Naive B cell (primary cell): ENCODE measurements at regions not wholly inside any gene's neighbourhood (a gene's known extent, or its start where the extent isn't known, plus 50 kb on each side); places are given as distances from the start of the nearest gene placed in this dataset.

Experiments
- ATAC-seq, 2 donors: fragments of 150-1000 bp; cut with Tn5 transposase; 2 replicates each; pipeline ENCODE4 v1.10.0; 2021; ENCODE audit warnings: low read depth in 2 of 2, mild to moderate bottlenecking in 2 of 2, moderate library complexity in 2 of 2
- DNase-seq: peaks from one replicate; pipeline ENCODE4 v3.0.0; 2022
- H3K27ac Mint-ChIP-seq, 6 donors: one replicate each; pipeline ENCODE4 v1.8.0; 2020 to 2022; ENCODE audit warnings: mild to moderate bottlenecking in 6 of 6, mixed read lengths in 6 of 6, moderate library complexity in 5 of 6, inconsistent platforms in 2 of 6
- H3K27me3 Mint-ChIP-seq, 3 donors: one replicate each; pipeline ENCODE4 v1.8.0; 2021 to 2022; ENCODE audit warnings: mixed read lengths in 3 of 3, mild to moderate bottlenecking in 1 of 3
- H3K36me3 Mint-ChIP-seq, 2 donors: one replicate each; pipeline ENCODE4 v1.8.0; 2020 to 2022; ENCODE audit warnings: mixed read lengths in 2 of 2, inconsistent platforms in 1 of 2, mild to moderate bottlenecking in 1 of 2
- H3K4me1 Mint-ChIP-seq, 3 donors: one replicate each; pipeline ENCODE4 v1.8.0; 2020 to 2022; ENCODE audit warnings: mixed read lengths in 3 of 3, inconsistent platforms in 1 of 3, mild to moderate bottlenecking in 1 of 3, moderate library complexity in 1 of 3
- H3K4me3 Mint-ChIP-seq, 8 donors: one replicate each; pipeline ENCODE4 v1.8.0; 2020 to 2022; ENCODE audit warnings: mild to moderate bottlenecking in 8 of 8, mixed read lengths in 8 of 8, moderate library complexity in 8 of 8, inconsistent platforms in 2 of 8
- H3K9me3 Mint-ChIP-seq, 7 donors: one replicate each; pipeline ENCODE4 v1.8.0; 2020 to 2022; ENCODE audit warnings: mixed read lengths in 7 of 7, mild to moderate bottlenecking in 5 of 7, inconsistent platforms in 2 of 7, moderate library complexity in 1 of 7

DNA sequence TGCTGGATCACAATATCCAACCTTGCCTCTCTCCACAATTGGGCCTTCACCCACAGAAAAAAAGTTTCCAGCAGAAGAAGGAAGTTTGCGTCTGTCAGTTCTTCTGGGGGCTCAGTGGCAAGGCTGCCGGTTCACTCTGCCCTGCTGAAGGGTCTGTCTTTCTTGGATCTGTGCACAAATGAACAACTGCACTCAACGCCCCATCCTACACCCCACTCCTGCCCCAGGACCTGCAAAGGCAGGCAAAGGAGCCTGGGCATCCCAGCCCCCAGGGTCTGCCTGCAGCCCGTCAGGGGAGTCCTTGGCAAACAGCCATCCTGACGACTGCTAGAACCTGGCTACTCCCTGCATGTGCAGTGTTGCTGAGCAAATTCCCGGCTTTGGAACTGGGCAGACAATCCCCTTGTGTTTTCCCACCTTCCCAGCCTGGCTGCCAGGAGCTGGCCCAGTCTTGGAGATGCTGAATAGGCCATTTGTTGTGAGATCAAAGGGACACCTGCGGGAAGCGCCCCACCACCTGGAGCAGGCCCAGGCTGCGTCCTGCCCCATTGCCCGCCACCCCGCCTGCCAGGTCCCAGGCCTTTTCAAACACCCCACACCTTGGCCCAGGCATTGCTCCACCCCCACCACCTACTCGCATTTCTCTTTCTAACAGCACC lies 311.9 kb downstream of the BCL11B start:
- Mint-ChIP-seq H3K27me3 (no peaks in the 10 kb centered on the region), H3K27ac (no peak overlapping the region), H3K4me3 (no peak overlapping the region), H3K9me3 (peaks cover 0 to 11% (median 0%) of the 10 kb centered on the region in 7 donors), H3K4me1 (no peaks in the 10 kb centered on the region), H3K36me3 (no peaks in the 10 kb centered on the region)
- DNase-seq: no peak
- ATAC-seq: no peak

DNA sequence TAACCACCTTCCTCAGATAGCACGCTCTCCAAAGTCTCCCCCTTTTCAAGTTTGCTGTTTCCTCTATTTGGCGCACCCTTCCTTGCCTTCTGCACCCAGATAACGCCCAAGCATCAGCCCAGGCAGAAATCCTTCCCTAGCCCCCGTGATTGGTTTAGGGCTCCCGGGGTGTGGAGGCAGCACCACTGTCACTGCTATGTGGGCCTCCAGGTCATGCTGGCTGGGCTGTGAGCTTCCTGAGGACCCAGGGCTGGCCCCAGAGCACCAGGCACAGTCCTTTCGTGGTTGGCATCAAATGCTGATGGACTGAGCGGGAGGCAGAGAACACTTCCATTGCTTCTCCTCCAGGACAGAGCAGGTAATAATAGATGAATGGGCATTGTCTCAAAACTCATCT lies 311.4 kb downstream of the BCL11B start:
- Mint-ChIP-seq H3K36me3 (no peaks in the 10 kb centered on the region), H3K4me1 (no peaks in the 10 kb centered on the region), H3K27me3 (no peaks in the 10 kb centered on the region), H3K9me3 (peaks cover 0 to 15% (median 0%) of the 10 kb centered on the region in 7 donors), H3K27ac (no peak overlapping the region), H3K4me3 (no peak overlapping the region)
- ATAC-seq: no peak
- no peak for DNase-seq

DNA sequence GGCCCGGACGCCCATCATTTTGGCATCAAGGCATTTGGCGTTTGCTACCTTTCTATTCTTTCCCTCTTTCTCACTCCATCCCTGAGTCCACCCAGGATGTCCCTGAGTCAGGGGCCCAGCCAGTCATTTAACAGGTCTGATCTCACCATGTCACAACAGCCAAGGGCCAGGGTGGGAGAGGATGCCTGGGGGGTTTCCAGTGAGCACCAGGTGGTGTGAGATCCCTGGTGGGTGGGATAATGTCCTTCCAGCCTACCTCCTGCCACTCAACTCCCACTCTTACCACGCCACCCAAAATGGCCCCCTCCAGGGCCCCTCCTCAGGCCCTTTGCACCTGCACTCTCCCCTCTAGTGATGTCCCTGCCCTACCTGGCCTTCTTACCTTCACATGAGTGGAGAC lies 310.8 kb downstream of the BCL11B start:
- DNase-seq (no peak), ATAC-seq (no peak)
- no peaks in the 10 kb centered on the region for H3K27me3 Mint-ChIP-seq
- H3K9me3 Mint-ChIP-seq: peaks cover 0 to 10% (median 0%) of the 10 kb centered on the region in 7 donors
- no peak overlapping the region for H3K27ac Mint-ChIP-seq
- H3K36me3 Mint-ChIP-seq: no peaks in the 10 kb centered on the region
- no peaks in the 10 kb centered on the region for H3K4me1 Mint-ChIP-seq
- no peak overlapping the region for H3K4me3 Mint-ChIP-seq

DNA sequence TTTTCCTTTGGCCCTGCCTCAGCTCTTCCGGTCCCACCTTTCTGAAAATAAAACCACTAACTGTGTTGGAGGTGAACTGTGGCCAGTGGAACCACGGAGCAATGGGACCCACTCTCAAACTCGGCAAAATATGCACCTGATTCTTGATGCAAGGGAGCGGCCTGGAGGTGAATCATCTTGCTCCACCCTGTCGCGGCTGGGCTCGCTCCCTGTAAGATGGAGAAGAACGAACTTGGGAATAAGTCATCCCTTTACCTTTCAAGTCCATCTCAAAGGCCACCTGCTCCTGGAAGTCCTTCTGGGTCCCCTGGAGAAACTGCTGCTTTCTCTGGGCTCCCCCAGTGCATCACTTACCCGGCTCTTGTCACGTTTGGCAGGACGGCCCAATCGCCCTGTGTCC lies 309.9 kb downstream of the BCL11B start:
- peak overlapping the region in 1 of 8 donors; percentile 15 for H3K4me3 Mint-ChIP-seq
- no peak overlapping the region for H3K27ac Mint-ChIP-seq
- H3K36me3 Mint-ChIP-seq: no peaks in the 10 kb centered on the region
- H3K27me3 Mint-ChIP-seq: no peaks in the 10 kb centered on the region
- H3K9me3 Mint-ChIP-seq: peaks cover 0 to 10% (median 2%) of the 10 kb centered on the region in 7 donors
- DNase-seq (no peak), ATAC-seq (no peak)
- no peaks in the 10 kb centered on the region for H3K4me1 Mint-ChIP-seq

DNA sequence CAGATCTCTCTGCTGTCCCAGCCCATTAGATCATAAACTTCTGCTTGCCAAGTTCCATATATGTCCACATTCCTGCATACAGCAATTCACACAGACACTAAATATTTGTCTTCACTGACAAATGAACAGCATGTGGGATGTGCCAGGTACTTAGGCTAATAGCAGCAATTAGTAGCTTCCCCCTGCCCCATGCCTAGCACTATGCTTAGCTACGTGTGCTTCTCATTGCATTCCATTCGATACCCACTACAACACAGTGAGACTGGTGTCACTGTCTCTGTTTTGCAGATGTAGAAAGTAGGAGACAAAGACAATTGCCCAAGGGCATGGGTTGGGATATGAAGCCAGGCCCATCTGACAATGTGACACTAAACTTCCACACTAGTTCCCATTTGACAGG lies 308.4 kb downstream of the BCL11B start:
- H3K27ac Mint-ChIP-seq: no peak overlapping the region

DNA sequence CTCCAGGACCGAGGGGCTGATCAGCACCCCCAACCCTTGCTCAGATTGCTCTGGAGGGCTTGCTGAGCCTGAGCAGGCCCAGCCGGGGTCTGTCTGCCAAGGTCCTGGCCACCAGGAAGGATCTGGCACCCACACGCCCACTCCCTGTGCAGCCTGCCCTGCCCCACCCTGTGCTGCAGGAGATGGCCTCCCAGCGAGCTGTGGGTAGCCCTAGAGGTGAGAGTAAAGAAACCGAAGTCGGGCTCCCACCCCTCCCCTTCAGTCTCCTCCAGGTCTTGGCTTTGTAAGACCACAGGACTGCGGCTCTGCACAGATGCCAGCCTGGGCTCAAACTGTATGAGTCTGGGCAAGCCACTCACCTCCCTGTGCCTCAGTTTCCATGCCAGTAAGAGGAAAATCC lies 307.8 kb downstream of the BCL11B start:
- Mint-ChIP-seq H3K4me3 (no peak overlapping the region), H3K4me1 (no peaks in the 10 kb centered on the region), H3K9me3 (peaks cover 0 to 10% (median 0%) of the 10 kb centered on the region in 7 donors), H3K36me3 (no peaks in the 10 kb centered on the region), H3K27me3 (no peaks in the 10 kb centered on the region), H3K27ac (no peak overlapping the region)
- ATAC-seq (no peak), DNase-seq (no peak)

More for the DNA sequence above, 308.4 kb downstream of the BCL11B start:
- no peaks in the 10 kb centered on the region for H3K27me3 Mint-ChIP-seq
- no peaks in the 10 kb centered on the region for H3K4me1 Mint-ChIP-seq
- DNase-seq (no peak), ATAC-seq (no peak)
- H3K36me3 Mint-ChIP-seq: no peaks in the 10 kb centered on the region
- no peak overlapping the region for H3K4me3 Mint-ChIP-seq
- H3K9me3 Mint-ChIP-seq: peaks cover 0 to 10% (median 1%) of the 10 kb centered on the region in 7 donors

DNA sequence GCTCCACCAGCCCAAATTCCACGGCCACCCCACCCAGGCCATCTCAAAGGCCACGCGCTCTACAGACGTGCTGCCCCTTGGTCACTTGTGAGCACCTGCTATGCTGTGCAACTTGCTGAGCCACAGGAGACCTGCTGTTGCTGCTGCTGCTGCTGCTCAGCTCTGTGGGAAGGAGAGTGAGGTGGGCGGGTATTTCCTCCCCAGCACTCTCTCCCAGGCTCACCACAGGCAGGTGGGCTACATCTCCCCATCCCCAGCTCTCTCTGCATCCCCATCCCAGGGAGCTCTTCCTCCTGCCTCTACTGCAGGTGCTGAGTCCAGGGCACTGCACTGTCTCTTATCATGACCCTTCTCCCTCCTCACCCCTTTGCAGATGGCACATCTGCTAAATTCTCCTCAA lies 306.9 kb downstream of the BCL11B start:
- H3K4me3 Mint-ChIP-seq: no peak overlapping the region
- H3K36me3 Mint-ChIP-seq: no peaks in the 10 kb centered on the region
- H3K27ac Mint-ChIP-seq: no peak overlapping the region
- DNase-seq: no peak
- H3K4me1 Mint-ChIP-seq: no peaks in the 10 kb centered on the region
- peaks cover 0 to 10% (median 0%) of the 10 kb centered on the region in 7 donors for H3K9me3 Mint-ChIP-seq
- H3K27me3 Mint-ChIP-seq: peaks cover 0 to 2% (median 0%) of the 10 kb centered on the region in 3 donors
- no peak for ATAC-seq

DNA sequence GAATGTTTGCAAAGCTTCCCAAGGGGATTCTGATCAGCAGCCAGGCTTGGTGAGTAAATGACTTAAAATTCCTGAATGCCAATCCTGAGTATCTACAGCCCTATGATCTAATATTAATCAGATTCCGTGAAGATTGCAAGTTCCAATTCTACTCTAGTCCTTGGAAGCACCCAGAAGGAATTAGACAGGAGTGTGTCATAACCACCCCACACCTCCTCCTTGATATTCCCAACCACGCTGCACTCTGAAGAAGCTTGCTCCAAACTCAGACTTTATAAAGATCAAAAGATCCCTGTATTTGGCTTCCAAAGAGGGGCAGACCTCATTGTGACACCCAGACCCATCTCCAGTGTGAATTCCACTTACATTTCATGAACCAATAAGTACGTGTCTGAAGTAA lies 306.0 kb downstream of the BCL11B start:
- no peak overlapping the region for H3K4me3 Mint-ChIP-seq
- H3K9me3 Mint-ChIP-seq: peaks cover 0 to 10% (median 0%) of the 10 kb centered on the region in 7 donors
- peaks cover 0 to 4% (median 0%) of the 10 kb centered on the region in 3 donors for H3K27me3 Mint-ChIP-seq
- DNase-seq (no peak), ATAC-seq (no peak)
- no peaks in the 10 kb centered on the region for H3K4me1 Mint-ChIP-seq
- no peak overlapping the region for H3K27ac Mint-ChIP-seq
- no peaks in the 10 kb centered on the region for H3K36me3 Mint-ChIP-seq

DNA sequence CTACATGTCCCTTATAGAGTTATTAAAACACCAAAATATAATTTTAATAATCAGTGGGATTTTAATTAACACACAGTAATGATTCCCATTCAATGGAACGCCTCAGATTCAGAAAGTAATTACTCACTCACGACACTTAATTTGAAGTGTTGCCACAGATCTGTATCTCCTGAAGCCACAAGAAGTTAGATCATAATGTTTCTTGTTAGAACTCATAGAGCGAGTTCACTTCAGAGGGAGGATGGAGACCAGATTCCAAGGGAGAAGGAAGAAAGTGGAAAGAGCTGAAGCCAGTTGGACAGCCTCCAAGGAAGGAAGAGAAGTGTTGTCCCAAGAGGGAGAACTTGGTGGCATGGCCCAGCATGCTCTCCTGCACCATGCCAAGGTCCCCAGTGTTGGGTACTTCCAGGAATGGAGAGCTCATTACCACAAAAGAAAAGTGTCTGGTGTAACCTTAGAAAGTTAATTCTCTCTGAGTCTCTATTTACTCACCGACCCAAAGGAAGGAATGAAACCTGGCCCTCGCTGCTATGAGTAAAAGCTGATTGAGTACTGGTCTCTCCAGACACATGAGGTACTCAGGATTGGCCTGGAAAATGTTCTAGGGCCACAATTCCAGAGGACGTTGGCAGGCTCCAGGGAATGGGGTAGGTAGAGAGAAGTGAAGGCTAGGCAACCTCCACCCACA lies 305.4 kb downstream of the BCL11B start:
- Mint-ChIP-seq H3K4me3 (no peak overlapping the region), H3K27me3 (peaks cover 0 to 4% (median 0%) of the 10 kb centered on the region in 3 donors), H3K36me3 (no peaks in the 10 kb centered on the region), H3K4me1 (no peaks in the 10 kb centered on the region), H3K27ac (peak overlapping the region in 1 of 6 donors; percentile 29), H3K9me3 (peaks cover 0 to 10% (median 0%) of the 10 kb centered on the region in 7 donors)
- no peak for ATAC-seq
- no peak for DNase-seq

DNA sequence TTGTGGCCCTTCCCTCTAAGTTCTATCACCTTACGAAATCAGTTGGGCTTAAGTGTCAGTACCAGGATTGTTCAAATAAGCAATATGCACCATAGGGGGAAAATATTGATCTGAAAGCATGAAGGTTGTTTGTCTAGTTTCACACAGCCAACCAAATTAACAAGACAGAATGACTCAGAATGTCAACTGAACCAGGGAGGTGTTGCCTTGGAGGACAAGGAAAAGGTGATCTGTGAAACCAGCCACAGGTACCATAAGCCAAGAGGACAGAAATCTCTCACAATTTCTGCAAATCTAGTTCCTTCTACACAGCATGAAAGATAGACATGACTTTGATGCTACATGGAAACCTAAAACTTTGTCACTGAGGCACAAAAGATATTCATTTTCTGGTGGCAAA lies 297.9 kb downstream of the BCL11B start:
- no peaks in the 10 kb centered on the region for H3K36me3 Mint-ChIP-seq
- ATAC-seq (no peak), DNase-seq (no peak)
- H3K27me3 Mint-ChIP-seq: peaks cover 0 to 4% (median 0%) of the 10 kb centered on the region in 3 donors
- H3K4me3 Mint-ChIP-seq: no peak overlapping the region
- H3K4me1 Mint-ChIP-seq: no peaks in the 10 kb centered on the region
- H3K27ac Mint-ChIP-seq: no peak overlapping the region
- peaks cover 0 to 23% (median 10%) of the 10 kb centered on the region in 7 donors for H3K9me3 Mint-ChIP-seq

DNA sequence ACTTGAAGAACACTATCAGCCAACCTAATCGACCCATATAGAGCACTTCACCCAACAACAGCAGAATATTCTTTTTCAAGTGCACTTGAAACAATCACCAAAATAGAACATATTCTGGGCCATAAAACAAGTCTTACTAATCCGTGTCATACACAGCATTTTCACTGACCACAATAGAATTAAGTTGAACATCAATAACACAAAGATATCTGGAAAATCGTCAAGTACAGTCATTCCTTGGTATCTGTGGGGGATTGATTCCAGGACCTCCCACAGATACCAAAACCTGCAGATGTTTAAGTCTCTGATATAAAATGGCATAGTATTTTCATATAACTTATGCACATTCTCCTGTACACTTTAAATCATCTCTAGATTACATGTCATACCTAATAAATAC lies 295.7 kb downstream of the BCL11B start:
- no peak overlapping the region for H3K27ac Mint-ChIP-seq
- no peaks in the 10 kb centered on the region for H3K27me3 Mint-ChIP-seq
- H3K4me3 Mint-ChIP-seq: no peak overlapping the region
- no peaks in the 10 kb centered on the region for H3K4me1 Mint-ChIP-seq
- DNase-seq (no peak), ATAC-seq (no peak)
- peaks cover 1 to 34% (median 11%) of the 10 kb centered on the region in 7 donors for H3K9me3 Mint-ChIP-seq
- no peaks in the 10 kb centered on the region for H3K36me3 Mint-ChIP-seq

DNA sequence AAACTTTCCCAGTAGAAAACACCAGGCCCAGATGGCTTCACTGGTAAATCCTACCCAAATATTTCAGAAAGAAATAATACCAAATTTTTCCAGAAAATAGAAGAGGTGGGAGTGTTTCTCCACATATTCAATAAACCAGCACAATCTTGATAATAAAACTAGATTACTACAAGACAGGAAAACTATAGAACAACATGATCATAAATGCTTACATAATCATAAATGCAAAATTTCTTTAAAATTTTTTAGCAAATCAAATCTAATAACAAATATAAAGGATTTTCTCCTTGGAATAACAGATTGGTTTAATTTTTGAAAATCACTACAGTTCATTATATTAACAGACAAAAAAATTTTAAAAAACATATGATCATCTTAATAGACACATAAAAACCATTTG lies 294.5 kb downstream of the BCL11B start:
- no peaks in the 10 kb centered on the region for H3K27me3 Mint-ChIP-seq
- ATAC-seq (no peak), DNase-seq (no peak)
- no peak overlapping the region for H3K27ac Mint-ChIP-seq
- peaks cover 1 to 41% (median 11%) of the 10 kb centered on the region in 7 donors for H3K9me3 Mint-ChIP-seq
- no peaks in the 10 kb centered on the region for H3K4me1 Mint-ChIP-seq
- H3K4me3 Mint-ChIP-seq: no peak overlapping the region
- no peaks in the 10 kb centered on the region for H3K36me3 Mint-ChIP-seq

DNA sequence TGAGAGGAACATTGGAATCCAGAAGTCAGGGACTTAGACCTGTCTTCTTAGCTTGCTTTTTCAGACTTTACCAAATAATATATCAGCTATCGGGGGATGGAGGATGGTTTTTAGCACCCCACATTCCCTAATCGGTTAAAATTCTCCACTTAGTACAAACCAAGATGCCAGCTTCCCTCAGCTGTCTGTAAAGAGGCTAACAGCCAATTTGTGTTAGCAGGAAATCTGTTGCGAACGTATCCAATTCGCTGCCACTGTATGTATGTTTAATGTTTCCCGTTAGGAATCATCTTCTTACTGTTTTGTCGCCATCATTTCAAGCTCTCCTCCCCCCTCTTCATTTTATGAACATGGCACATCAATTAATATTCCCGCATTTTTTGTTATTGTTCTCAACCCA lies 289.0 kb downstream of the BCL11B start:
- DNase-seq: no peak
- ATAC-seq: no peak
- Mint-ChIP-seq H3K27me3 (no peaks in the 10 kb centered on the region), H3K4me3 (no peak overlapping the region), H3K9me3 (peaks cover 3 to 29% (median 7%) of the 10 kb centered on the region in 7 donors), H3K36me3 (no peaks in the 10 kb centered on the region), H3K4me1 (no peaks in the 10 kb centered on the region), H3K27ac (no peak overlapping the region)

DNA sequence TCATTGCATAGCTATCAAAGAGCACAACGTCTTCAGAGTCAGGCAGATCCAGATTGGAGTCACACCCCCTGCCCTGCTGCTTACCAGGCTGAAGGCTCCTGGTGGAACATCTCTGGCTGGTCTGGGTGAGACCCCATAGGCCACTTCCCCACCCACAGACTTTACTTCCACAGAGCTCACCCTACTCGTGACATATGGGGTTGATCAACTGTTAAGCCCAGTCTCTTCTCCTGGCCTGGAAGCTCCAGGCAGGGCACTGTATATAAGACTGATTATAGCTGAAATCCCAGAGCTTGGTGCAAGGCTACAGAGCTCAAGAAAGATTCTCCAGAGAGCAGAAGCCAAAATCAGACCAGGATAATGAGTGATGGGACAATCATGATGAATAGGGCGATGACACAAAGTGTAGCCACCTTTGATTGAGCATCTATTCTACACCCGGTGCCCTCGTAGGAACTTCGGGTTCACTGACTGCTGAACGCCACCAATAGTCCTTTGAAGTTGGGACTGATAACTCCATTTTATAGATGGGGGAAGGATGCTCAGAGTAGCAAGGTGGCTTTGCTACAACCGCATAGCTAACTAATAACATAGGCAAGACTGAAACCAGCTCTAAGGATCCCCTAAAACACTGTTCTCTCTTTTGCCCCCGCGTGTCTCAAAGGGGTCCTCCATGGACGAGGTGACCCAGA lies 287.8 kb downstream of the BCL11B start:
- H3K36me3 Mint-ChIP-seq: no peaks in the 10 kb centered on the region
- H3K4me3 Mint-ChIP-seq: no peak overlapping the region
- H3K27ac Mint-ChIP-seq: no peak overlapping the region
- H3K9me3 Mint-ChIP-seq: peaks cover 3 to 18% (median 5%) of the 10 kb centered on the region in 7 donors
- no peaks in the 10 kb centered on the region for H3K27me3 Mint-ChIP-seq
- no peaks in the 10 kb centered on the region for H3K4me1 Mint-ChIP-seq
- DNase-seq (no peak), ATAC-seq (no peak)
